Endothelial cell of umbilical vein (primary cell): ENCODE measurements at regions not wholly inside any gene's neighbourhood (a gene's known extent, or its start where the extent isn't known, plus 50 kb on each side); places are given as distances from the start of the nearest gene placed in this dataset.

Source experiments
- BruUV-seq: library from RNA; stranded (reverse); fragments of 400-500 nt; replicated peaks from 2 replicates; lab custom pipeline; 2021; lab: Mats Ljungman, UMichigan
- CTCF ChIA-PET: fragments of 300-600, 350-600 bp; sonication (Branson Sonifier 250); formaldehyde crosslinking; loops from one replicate; lab custom pipeline; 2021; ENCODE audit warnings: antibody characterized with exemption, inconsistent platforms; lab: Charles Lee
- POLR2A ChIA-PET: fragments of 300-600, 350-600 bp; sonication (Branson Sonifier 250); formaldehyde crosslinking; loops from one replicate; lab custom pipeline; 2021; ENCODE audit warnings: antibody characterized with exemption, inconsistent platforms; lab: Charles Lee
- DNase-seq: peaks from one replicate; pipeline ENCODE4 v3.0.0-alpha.2; 2011; ENCODE audit warnings: low read depth, low spot score
- FAIRE-seq: peaks from 2 replicates; lab custom pipeline; 2011; peaks lifted over from hg19 to GRCh38; lab: Jason Lieb, UNC
- H2AFZ ChIP-seq: 2 replicates; pipeline ENCODE4 v1.6.0; 2012; ENCODE audit warnings: low read depth, low read length, control low read depth, inconsistent platforms
- H3K27ac ChIP-seq: 2 replicates; pipeline ENCODE4 v1.5.1; 2011; ENCODE audit warnings: low read depth, mild to moderate bottlenecking, control low read depth, low read length, moderate library complexity; ENCODE audit not compliant: insufficient read depth
- H3K27me3 ChIP-seq, 2 experiments: 2 replicates each; pipeline versions ENCODE4 v1.6.0 to v1.6.1; 2011; ENCODE audit warnings: low read length in 2 of 2, mixed read lengths in 1 of 2; ENCODE audit not compliant: control insufficient read depth in 2 of 2, insufficient read depth in 2 of 2
- H3K36me3 ChIP-seq, 2 experiments: 2 replicates in 1 of 2; 3 replicates in 1 of 2; pipeline ENCODE4 v1.5.1; 2011; ENCODE audit warnings: low read length in 2 of 2, mild to moderate bottlenecking in 1 of 2, moderate library complexity in 1 of 2; ENCODE audit not compliant: control insufficient read depth in 2 of 2, insufficient read depth in 2 of 2; ENCODE audit errors: extremely low read depth in 1 of 2
- H3K4me1 ChIP-seq: 3 replicates; pipeline ENCODE4 v1.5.1; 2011; ENCODE audit warnings: mild to moderate bottlenecking, low read length; ENCODE audit not compliant: control insufficient read depth, insufficient read depth; ENCODE audit errors: extremely low read depth
- H3K4me2 ChIP-seq: 2 replicates; pipeline ENCODE4 v1.6.1; 2011; ENCODE audit warnings: low read length, control low read depth, mixed read lengths; ENCODE audit not compliant: insufficient read depth
- H3K4me3 ChIP-seq, 3 experiments: fragments of 200-600 bp in 1 of 3; sonication (generic), shearing (Covaris generic) in 1 of 3; replicated peaks in 1 of 3; 2 replicates each; pipeline ENCODE4 v1.5.1; 2011 to 2016; ENCODE audit warnings: control low read depth in 3 of 3, low read length in 3 of 3, mild to moderate bottlenecking in 2 of 3, inconsistent platforms in 1 of 3, low read depth in 1 of 3, moderate library complexity in 1 of 3; ENCODE audit not compliant: insufficient read depth in 1 of 3
- H3K79me2 ChIP-seq: 2 replicates; pipeline ENCODE4 v1.6.0; 2012; ENCODE audit warnings: low read length, inconsistent platforms; ENCODE audit not compliant: control insufficient read depth, insufficient read depth
- H3K9ac ChIP-seq: replicated peaks from 2 replicates; pipeline ENCODE3; 2011; ENCODE audit warnings: low read length, control low read depth; ENCODE audit not compliant: insufficient read depth; ENCODE audit errors: extremely low read depth
- H3K9me1 ChIP-seq: replicated peaks from 3 replicates; pipeline ENCODE4 v1.6.0; 2011; ENCODE audit warnings: mild to moderate bottlenecking, low read length; ENCODE audit not compliant: control insufficient read depth, insufficient read depth; ENCODE audit errors: extremely low read depth
- H3K9me3 ChIP-seq: replicated peaks from 2 replicates; pipeline ENCODE4 v1.5.1; 2012; ENCODE audit warnings: low read length, inconsistent platforms; ENCODE audit not compliant: control insufficient read depth, insufficient read depth
- H4K20me1 ChIP-seq: replicated peaks from 2 replicates; pipeline ENCODE3; 2011; ENCODE audit warnings: mild to moderate bottlenecking, low read length; ENCODE audit not compliant: control insufficient read depth, insufficient read depth; ENCODE audit errors: extremely low read depth
- CTCF ChIP-seq, 2 donors: IDR thresholded peaks; 1 replicate in 1 of 2; 2 replicates in 1 of 2; pipeline ENCODE4 v1.5.1; 2011; ENCODE audit warnings: low read length in 2 of 2, mild to moderate bottlenecking in 2 of 2, moderate library complexity in 2 of 2, control low read depth in 1 of 2, inconsistent platforms in 1 of 2, low read depth in 1 of 2; ENCODE audit not compliant: insufficient read depth in 1 of 2; ENCODE audit errors: extremely low read depth in 1 of 2
- EZH2 ChIP-seq: IDR thresholded peaks from 2 replicates; pipeline ENCODE4 v1.6.1; 2012; ENCODE audit warnings: borderline replicate concordance, low read depth, mild to moderate bottlenecking, moderate library complexity, low read length, inconsistent platforms; ENCODE audit not compliant: severe bottlenecking
- FOS ChIP-seq: IDR thresholded peaks from 2 replicates; pipeline ENCODE4 v1.6.1; 2011; ENCODE audit warnings: mild to moderate bottlenecking, low read length, moderate library complexity, borderline replicate concordance; ENCODE audit not compliant: insufficient read depth
- GATA2 ChIP-seq: IDR thresholded peaks from 2 replicates; pipeline ENCODE4 v1.7.0; 2011; ENCODE audit warnings: low read depth, mild to moderate bottlenecking, moderate library complexity, mixed read lengths, low read length; ENCODE audit not compliant: insufficient read length, insufficient read depth
- JUN ChIP-seq: IDR thresholded peaks from 2 replicates; pipeline ENCODE4 v1.6.1; 2011; ENCODE audit warnings: borderline replicate concordance, low read depth; ENCODE audit not compliant: insufficient read length, insufficient read depth
- MAX ChIP-seq: IDR thresholded peaks from 2 replicates; pipeline ENCODE4 v1.6.1; 2011; ENCODE audit not compliant: insufficient read depth, insufficient read length
- MYC ChIP-seq: IDR thresholded peaks from one replicate; pipeline ENCODE4 v1.6.1; 2011; ENCODE audit warnings: mild to moderate bottlenecking, low read depth, low read length
- POLR2A ChIP-seq: IDR thresholded peaks from 2 replicates; pipeline ENCODE4 v1.6.1; 2012; ENCODE audit warnings: low read depth, mild to moderate bottlenecking, control low read depth, low read length
- POLR2AphosphoS5 ChIP-seq: IDR thresholded peaks from 2 replicates; pipeline ENCODE4 v1.6.1; 2012; ENCODE audit warnings: low read depth, mild to moderate bottlenecking, control low read depth, low read length, moderate library complexity; ENCODE audit not compliant: insufficient read depth
- dilution Hi-C: fragments of 300-500 bp; cut with MboI; formaldehyde crosslinking; loops from one replicate; pipeline ENCODE4 v1.15.0; 2019; ENCODE audit warnings: low sequenced_read_pairs; ENCODE audit not compliant: extremely low pct_ligation_motif_present
- intact Hi-C: fragments of 100-400 bp; cut with micrococcal nuclease; formaldehyde crosslinking; loops from one replicate; pipeline ENCODE4 v1.10.0; 2022

DNA sequence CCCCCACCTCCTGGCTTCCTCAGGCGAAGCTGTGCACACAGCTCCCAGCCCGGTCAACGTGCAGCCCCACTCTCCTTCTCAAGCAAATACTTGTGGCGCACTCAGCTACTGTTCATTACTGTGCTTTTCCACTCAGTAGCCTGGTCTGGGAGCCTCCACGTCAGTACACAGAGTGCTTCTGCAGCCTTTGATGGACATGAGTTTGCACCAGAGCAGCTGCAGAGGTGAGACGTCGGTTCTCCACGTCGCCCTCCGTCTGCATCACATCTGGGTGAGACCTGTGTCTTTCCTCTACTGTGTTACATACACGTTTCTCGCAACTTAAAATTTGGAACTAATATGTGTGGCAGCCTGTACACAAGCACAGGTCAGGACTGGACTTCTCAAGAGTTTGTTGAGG lies 334.3 kb downstream of the C16orf95 start:
- no peak overlapping the region for H3K4me3 ChIP-seq
- no peaks in the 10 kb centered on the region for H3K79me2 ChIP-seq
- POLR2A ChIA-PET = no interaction called here
- no TSS peak for BruUV-seq
- dilution Hi-C loops (no loop called here), intact Hi-C loops (no loop called here)
- H4K20me1 ChIP-seq = no peaks in the 10 kb centered on the region
- no peak for TF ChIP-seq POLR2AphosphoS5
- no peak for TF ChIP-seq MAX
- TF ChIP-seq MYC = no peak
- no peak for TF ChIP-seq POLR2A
- no peak for TF ChIP-seq EZH2
- no peak for TF ChIP-seq FOS
- no peak for TF ChIP-seq GATA2
- TF ChIP-seq JUN = no peak
- TF ChIP-seq CTCF (IDR thresholded peaks at IDR 0.05; ENCODE audit: extremely low read depth in 1 of 2, insufficient read depth in 1 of 2, low read depth in 1 of 2, low read length in 2 of 2) = no peak
- no peaks in the 10 kb centered on the region for H3K36me3 ChIP-seq
- H3K4me2 ChIP-seq = no peak overlapping the region
- FAIRE-seq (no peak), DNase-seq (no peak)
- H3K4me1 ChIP-seq = no peaks in the 10 kb centered on the region
- no peak overlapping the region for H3K27ac ChIP-seq
- H3K9ac ChIP-seq = no peak overlapping the region
- H2AFZ ChIP-seq = no peak overlapping the region
- CTCF ChIA-PET = no interaction called here
- H3K27me3 ChIP-seq = peaks cover 2 to 5% of the 10 kb centered on the region in 2 experiments
- no peaks in the 10 kb centered on the region for H3K9me1 ChIP-seq
- H3K9me3 ChIP-seq = no peaks in the 10 kb centered on the region
